ENCODE measurements at regions not wholly inside any gene's neighbourhood (a gene's known extent, or its start where the extent isn't known, plus 50 kb on each side); places are given as distances from the start of the nearest gene placed in this dataset.

DNA sequence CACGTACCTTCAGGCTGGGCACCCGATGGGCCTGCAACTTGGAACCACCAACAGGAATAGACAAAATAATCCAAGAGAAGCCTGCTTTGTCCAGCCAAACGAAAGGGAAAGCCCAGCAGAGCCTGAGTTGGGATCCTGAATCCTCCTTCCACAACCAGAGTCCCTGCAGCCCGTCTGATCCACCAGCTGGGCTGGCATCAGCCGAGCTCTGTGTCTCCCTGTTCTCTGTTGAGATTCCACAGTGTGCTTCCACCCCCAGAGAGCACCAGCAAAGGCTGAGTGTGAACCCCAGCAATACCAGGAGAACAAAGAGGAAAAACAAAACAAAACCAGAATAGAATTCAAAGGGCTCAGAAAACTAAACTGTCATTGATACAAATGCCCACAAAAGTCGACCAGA lies 68.8 kb upstream of the PRNP start:
- in situ Hi-C loops (cut with MboI; ENCODE audit: low pct_unique_long_range_greater_than_20kb, low sequenced_read_pairs, unreplicated experiment): loop anchor here (5.0 to 25.0 kb wide), 3 partner anchors 100 to 470 kb away; no protein-coding TSS in a partner anchor
- TF ChIP-seq, protein P1, sequence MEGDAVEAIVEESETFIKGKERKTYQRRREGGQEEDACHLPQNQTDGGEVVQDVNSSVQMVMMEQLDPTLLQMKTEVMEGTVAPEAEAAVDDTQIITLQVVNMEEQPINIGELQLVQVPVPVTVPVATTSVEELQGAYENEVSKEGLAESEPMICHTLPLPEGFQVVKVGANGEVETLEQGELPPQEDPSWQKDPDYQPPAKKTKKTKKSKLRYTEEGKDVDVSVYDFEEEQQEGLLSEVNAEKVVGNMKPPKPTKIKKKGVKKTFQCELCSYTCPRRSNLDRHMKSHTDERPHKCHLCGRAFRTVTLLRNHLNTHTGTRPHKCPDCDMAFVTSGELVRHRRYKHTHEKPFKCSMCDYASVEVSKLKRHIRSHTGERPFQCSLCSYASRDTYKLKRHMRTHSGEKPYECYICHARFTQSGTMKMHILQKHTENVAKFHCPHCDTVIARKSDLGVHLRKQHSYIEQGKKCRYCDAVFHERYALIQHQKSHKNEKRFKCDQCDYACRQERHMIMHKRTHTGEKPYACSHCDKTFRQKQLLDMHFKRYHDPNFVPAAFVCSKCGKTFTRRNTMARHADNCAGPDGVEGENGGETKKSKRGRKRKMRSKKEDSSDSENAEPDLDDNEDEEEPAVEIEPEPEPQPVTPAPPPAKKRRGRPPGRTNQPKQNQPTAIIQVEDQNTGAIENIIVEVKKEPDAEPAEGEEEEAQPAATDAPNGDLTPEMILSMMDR (IDR thresholded peaks at IDR 0.05; ENCODE audit: extremely low read depth, insufficient read depth, missing control alignments): no peak
- no peak for DNase-seq (ENCODE audit: low spot score)

DNA sequence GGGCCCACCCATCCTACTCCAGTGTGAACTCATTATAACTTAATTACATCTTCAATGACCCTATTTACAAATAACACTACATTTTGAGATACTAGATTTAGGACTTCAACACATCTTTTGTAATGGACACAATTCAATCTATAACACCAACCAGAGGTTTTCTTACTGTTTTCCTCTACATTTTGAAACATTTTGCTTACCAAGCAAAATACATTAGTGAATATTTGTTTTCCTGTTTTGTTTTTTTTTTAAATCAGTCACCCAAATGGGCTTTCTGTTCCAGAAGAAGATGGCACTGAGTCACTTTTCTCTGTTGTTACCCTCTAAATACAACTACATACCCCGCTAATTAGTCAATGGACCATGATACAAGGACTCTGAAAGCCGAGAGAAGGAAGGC lies 69.2 kb upstream of the PRNP start:
- DNase-seq (ENCODE audit: low spot score): no peak
- in situ Hi-C loops (cut with MboI; ENCODE audit: low pct_unique_long_range_greater_than_20kb, low sequenced_read_pairs, unreplicated experiment): loop anchor here (5.0 to 25.0 kb wide), 3 partner anchors 100 to 470 kb away; no protein-coding TSS in a partner anchor
- TF ChIP-seq, protein P1 (IDR thresholded peaks at IDR 0.05; ENCODE audit: extremely low read depth, insufficient read depth, missing control alignments): no peak

DNA sequence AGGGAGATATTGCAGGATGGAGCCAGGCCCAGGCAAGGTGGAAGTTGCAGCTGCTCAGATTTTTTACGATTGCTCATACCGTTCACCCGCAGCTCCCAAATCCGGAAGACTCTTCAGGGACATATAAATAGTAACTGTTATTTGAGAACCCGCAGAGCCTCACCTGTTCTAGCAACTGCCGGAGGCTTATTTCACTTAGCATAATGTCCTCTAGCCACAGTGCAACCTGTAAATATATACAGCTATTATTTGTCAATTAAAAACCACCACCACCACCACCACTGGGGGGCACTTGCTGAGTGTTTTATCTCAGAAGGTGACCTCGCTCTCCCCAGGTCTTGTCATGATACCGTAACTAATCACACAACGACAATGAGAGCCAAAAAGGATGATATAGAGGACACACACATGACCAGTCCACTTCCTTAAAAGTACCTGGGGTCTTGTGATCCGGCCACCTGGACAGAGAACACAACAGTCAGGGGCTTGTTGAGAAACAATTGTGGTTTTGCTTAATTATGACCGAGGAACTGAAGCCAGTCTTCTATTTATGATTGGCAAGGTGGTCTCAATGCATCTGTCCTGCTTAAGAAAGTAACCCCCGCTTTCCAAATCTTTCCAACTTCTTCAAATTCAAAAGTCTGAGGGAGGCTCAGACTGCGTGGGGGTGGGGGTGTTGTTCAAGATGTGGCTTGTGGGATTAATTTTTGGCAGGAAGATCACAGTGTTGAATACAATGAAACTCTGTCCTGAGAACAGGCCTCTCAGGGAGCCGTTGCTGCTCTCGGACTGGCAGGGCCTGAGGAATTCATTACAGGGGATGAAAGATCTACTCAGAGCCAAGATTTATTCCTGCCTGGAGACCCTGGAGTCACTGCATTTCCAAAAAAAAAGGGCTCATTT lies 72.3 kb upstream of the PRNP start:
- peak; percentile 50 for DNase-seq (ENCODE audit: low spot score)
- TF ChIP-seq, protein P1 (IDR thresholded peaks at IDR 0.05; ENCODE audit: extremely low read depth, insufficient read depth, missing control alignments): peak; percentile 46
- in situ Hi-C loops (cut with MboI; ENCODE audit: low pct_unique_long_range_greater_than_20kb, low sequenced_read_pairs, unreplicated experiment): loop anchor here (25.0 kb wide), 2 partner anchors 348 to 473 kb away; no protein-coding TSS in a partner anchor

DNA sequence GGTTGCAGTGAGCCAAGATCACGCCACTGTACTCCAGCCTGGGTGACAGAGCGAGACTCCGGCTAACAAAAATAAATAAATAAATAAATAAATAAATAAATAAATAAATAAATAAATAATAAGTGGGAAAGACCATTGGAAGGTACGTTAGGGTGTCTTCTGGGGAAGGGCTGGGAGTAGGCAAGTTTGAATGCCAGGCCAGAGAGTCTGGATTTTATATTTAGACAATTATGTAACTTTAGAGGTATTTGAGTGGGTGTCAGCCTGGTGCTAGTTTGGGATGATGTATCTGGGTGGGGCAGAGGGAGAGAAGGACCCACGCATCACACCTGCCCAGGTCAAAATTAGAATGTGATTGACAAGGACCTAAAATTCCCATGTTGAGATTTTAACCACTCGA lies 73.1 kb upstream of the PRNP start:
- in situ Hi-C loops (cut with MboI; ENCODE audit: low pct_unique_long_range_greater_than_20kb, low sequenced_read_pairs, unreplicated experiment): loop anchor here (25.0 kb wide), 2 partner anchors 349 to 474 kb away; no protein-coding TSS in a partner anchor
- TF ChIP-seq, protein P1 (IDR thresholded peaks at IDR 0.05; ENCODE audit: extremely low read depth, insufficient read depth, missing control alignments): no peak
- DNase-seq (ENCODE audit: low spot score): no peak

DNA sequence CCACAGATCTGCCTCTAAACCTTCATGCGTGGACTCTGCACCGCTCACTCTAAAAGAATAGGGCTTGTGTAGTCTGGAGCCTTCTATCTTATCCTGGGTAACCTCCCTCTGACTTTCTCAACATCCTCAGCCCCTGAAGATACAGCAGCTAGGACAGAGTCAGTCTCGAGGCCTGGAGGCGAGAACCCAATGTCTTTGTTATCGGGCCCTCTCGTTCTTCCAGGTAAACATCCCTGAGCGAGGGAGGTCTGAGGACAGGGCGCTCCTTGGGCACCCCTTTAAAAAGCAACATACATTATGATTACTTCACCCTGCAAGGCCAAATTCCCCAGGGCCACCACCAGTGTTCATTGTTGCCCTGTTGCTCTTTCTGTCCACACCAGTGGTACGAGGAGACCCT lies 75.4 kb upstream of the PRNP start:
- DNase-seq (ENCODE audit: low spot score): no peak
- in situ Hi-C loops (cut with MboI; ENCODE audit: low pct_unique_long_range_greater_than_20kb, low sequenced_read_pairs, unreplicated experiment): loop anchor here (25.0 kb wide), 2 partner anchors 351 to 476 kb away; no protein-coding TSS in a partner anchor
- TF ChIP-seq, protein P1 (IDR thresholded peaks at IDR 0.05; ENCODE audit: extremely low read depth, insufficient read depth, missing control alignments): no peak

DNA sequence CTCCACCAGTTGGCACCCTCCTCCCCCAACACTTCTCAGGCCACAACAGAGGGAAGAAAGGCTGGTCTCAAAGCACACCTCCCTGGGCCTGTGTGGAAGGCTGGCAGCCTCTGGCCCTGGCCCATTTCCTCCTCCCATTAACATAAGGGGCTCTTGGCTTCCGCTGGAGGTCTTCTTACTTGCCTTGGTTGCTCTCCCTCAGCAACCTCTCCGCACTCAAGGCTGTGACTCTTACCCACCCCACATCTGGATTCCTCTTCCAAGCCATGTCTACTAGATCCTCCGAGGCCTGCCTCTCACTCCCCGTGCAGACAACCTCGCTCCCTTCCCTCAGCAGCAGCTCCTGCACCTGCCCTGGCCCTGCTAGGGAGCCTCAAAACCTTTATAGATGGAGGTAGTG lies 76.7 kb upstream of the PRNP start:
- TF ChIP-seq, protein P1 (IDR thresholded peaks at IDR 0.05; ENCODE audit: extremely low read depth, insufficient read depth, missing control alignments): no peak
- in situ Hi-C loops (cut with MboI; ENCODE audit: low pct_unique_long_range_greater_than_20kb, low sequenced_read_pairs, unreplicated experiment): loop anchor here (25.0 kb wide), 2 partner anchors 353 to 478 kb away; no protein-coding TSS in a partner anchor
- no peak for DNase-seq (ENCODE audit: low spot score)

All from GM13977 (cell line).